Testis (tissue), 2 donors: ENCODE measurements at regions not wholly inside any gene's neighbourhood (a gene's known extent, or its start where the extent isn't known, plus 50 kb on each side); places are given as distances from the start of the nearest gene placed in this dataset.
"Not testable (repeated sequence)": the region's sequence is repeated elsewhere in the genome, so short reads cannot be mapped to it uniquely, and the experiment has no call there.

Experiments used
- DNase-seq: peaks from one replicate; pipeline ENCODE4 v3.0.0-alpha.2; 2019
- H3K27ac ChIP-seq, 2 donors: fragments of 200-600 bp; sonication (generic); one replicate each; pipeline ENCODE4 v1.5.1; 2019
- H3K27me3 ChIP-seq: fragments of 200-600 bp; sonication (generic); one replicate; pipeline ENCODE4 v1.5.1; 2019
- H3K36me3 ChIP-seq: fragments of 200-600 bp; sonication (generic); one replicate; pipeline ENCODE4 v1.5.1; 2017; ENCODE audit warnings: low read depth; ENCODE audit errors: missing control alignments
- H3K4me1 ChIP-seq: fragments of 200-600 bp; sonication (generic); one replicate; pipeline ENCODE4 v1.5.1; 2019
- H3K4me3 ChIP-seq, 2 donors: fragments of 200-600 bp; sonication (generic); one replicate each; pipeline ENCODE4 v1.5.1; 2017 to 2019
- H3K9me3 ChIP-seq: fragments of 200-600 bp; sonication (generic); one replicate; pipeline ENCODE4 v1.5.1; 2017
- POLR2A ChIP-seq: fragments of 450-650 bp; IDR thresholded peaks from one replicate; pipeline ENCODE4 v1.6.1; 2017; ENCODE audit warnings: antibody characterized with exemption, mild to moderate bottlenecking, moderate library complexity
- WGBS, 2 donors: methylation state at CpG; one replicate each; pipeline ENCODE4 v1.1.5; 2018; 5-methylcytosine and 5-hydroxymethylcytosine counted together
- intact Hi-C: fragments of 100-400 bp; cut with DNase I; formaldehyde crosslinking; loops from one replicate; pipeline ENCODE4 v1.15.1; 2023; ENCODE audit warnings: low total_unique reads
- TF ChIP-seq, protein P1 (sequence below), 3 experiments: fragments of 450-650 bp in 2 of 3; fragments of 200-600 bp in 1 of 3; sonication (generic) in 1 of 3; IDR thresholded peaks; one replicate each; pipeline ENCODE4 v1.5.1; 2016 to 2019; ENCODE audit warnings: antibody characterized with exemption in 3 of 3, mild to moderate bottlenecking in 2 of 3, moderate library complexity in 1 of 3

DNA sequence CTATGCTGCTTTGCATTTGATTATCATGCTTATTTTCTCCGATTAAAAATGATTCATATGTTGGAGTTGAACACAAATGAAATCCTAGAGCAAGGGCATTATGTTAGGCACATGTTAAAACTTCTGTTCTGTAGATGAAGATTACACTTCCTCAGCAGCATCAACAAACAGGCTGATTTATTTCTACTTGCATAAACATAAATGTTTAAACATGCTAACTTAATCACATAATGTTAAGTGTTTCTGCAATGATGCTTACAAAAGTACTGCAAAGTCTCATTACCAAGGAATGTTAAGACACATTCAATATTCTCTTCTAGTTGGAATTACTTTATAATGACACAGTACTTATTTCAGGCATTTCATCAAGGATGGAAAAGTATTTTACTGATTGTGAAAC, 770.8 kb downstream of the ANKRD7 start:
- no peaks in the 10 kb centered on the region for H3K4me1 ChIP-seq
- no peaks in the 10 kb centered on the region for H3K9me3 ChIP-seq
- no peak for DNase-seq
- 21 to 52% methylated on average over 1 of the region's 1 CpG for WGBS, 2 donors
- H3K4me3 ChIP-seq = no peak overlapping the region
- intact Hi-C loops = no loop called here
- no peak overlapping the region for H3K27ac ChIP-seq
- no peaks in the 10 kb centered on the region for H3K36me3 ChIP-seq
- no peak for TF ChIP-seq POLR2A
- TF ChIP-seq, protein P1, sequence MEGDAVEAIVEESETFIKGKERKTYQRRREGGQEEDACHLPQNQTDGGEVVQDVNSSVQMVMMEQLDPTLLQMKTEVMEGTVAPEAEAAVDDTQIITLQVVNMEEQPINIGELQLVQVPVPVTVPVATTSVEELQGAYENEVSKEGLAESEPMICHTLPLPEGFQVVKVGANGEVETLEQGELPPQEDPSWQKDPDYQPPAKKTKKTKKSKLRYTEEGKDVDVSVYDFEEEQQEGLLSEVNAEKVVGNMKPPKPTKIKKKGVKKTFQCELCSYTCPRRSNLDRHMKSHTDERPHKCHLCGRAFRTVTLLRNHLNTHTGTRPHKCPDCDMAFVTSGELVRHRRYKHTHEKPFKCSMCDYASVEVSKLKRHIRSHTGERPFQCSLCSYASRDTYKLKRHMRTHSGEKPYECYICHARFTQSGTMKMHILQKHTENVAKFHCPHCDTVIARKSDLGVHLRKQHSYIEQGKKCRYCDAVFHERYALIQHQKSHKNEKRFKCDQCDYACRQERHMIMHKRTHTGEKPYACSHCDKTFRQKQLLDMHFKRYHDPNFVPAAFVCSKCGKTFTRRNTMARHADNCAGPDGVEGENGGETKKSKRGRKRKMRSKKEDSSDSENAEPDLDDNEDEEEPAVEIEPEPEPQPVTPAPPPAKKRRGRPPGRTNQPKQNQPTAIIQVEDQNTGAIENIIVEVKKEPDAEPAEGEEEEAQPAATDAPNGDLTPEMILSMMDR (IDR thresholded peaks at IDR 0.05) = no peak
- no peaks in the 10 kb centered on the region for H3K27me3 ChIP-seq

GRCh38 chr7:119007236-119007635, 782.7 kb downstream of the ANKRD7 start:
- Histone ChIP-seq H3K27ac (no peak overlapping the region), H3K27me3 (no peaks in the 10 kb centered on the region), H3K4me1 (no peaks in the 10 kb centered on the region), H3K4me3 (no peak overlapping the region), H3K9me3 (no peaks in the 10 kb centered on the region), H3K36me3 (no peaks in the 10 kb centered on the region)
- no peak for DNase-seq
- TF ChIP-seq POLR2A = no peak
- intact Hi-C loops = no loop called here

DNA sequence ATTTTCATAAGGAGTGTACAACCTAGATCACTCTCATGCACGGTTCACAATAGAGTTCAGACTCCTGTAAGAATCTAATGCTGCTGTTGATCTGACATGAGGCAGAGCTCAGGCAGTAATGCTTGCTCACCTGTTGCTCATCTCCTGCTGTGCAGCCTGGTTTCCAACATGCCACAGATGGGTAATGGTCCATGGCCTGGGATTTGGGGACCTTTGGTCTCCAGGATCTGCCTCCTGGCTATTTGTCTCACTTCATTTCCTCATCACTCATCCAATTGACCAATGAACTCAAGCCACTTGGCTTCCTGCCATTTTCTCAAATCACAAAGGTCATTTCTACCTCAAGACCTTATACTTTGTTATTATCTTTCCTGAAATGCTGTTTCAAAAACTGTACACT, 786.1 kb downstream of the ANKRD7 start:
- 88 to 94% methylated on average over 1 of the region's 1 CpG for WGBS, 2 donors
- intact Hi-C loops = no loop called here
- H3K27ac ChIP-seq = no peak overlapping the region
- no peaks in the 10 kb centered on the region for H3K9me3 ChIP-seq
- no peaks in the 10 kb centered on the region for H3K4me1 ChIP-seq
- no peak for TF ChIP-seq POLR2A
- TF ChIP-seq, protein P1 (IDR thresholded peaks at IDR 0.05) = no peak
- no peaks in the 10 kb centered on the region for H3K36me3 ChIP-seq
- no peak for DNase-seq
- H3K27me3 ChIP-seq = no peaks in the 10 kb centered on the region
- no peak overlapping the region for H3K4me3 ChIP-seq

GRCh38 chr7:119026391-119026790, 801.9 kb downstream of the ANKRD7 start:
- TF ChIP-seq POLR2A = no peak
- Histone ChIP-seq H3K27me3 (no peaks in the 10 kb centered on the region), H3K4me3 (no peak overlapping the region), H3K4me1 (no peaks in the 10 kb centered on the region), H3K36me3 (no peaks in the 10 kb centered on the region), H3K27ac (no peak overlapping the region), H3K9me3 (no peaks in the 10 kb centered on the region)
- DNase-seq = no peak
- intact Hi-C loops = no loop called here
- 81 to 89% methylated on average over 2 of the region's 2 CpGs for WGBS, 2 donors

GRCh38 chr7:119028736-119029135, 804.2 kb downstream of the ANKRD7 start:
- no peaks in the 10 kb centered on the region for H3K36me3 ChIP-seq
- no peak overlapping the region for H3K27ac ChIP-seq
- intact Hi-C loops = no loop called here
- H3K9me3 ChIP-seq = no peaks in the 10 kb centered on the region
- no peak overlapping the region for H3K4me3 ChIP-seq
- no peak for DNase-seq
- TF ChIP-seq, protein P1 (IDR thresholded peaks at IDR 0.05) = no peak
- TF ChIP-seq POLR2A = no peak
- H3K27me3 ChIP-seq = no peaks in the 10 kb centered on the region
- H3K4me1 ChIP-seq = no peaks in the 10 kb centered on the region
- WGBS, 2 donors = 67 to 71% methylated on average over 1 of the region's 1 CpG

- H3K4me1 ChIP-seq, H3K4me3 ChIP-seq, intact Hi-C loops, H3K27me3 ChIP-seq, DNase-seq, H3K9me3 ChIP-seq, H3K36me3 ChIP-seq, H3K27ac ChIP-seq: not testable (repeated sequence)
- WGBS, 2 donors = 92 to 95% methylated on average over 4 of the region's 4 CpGs
Measured at GRCh38 chr7:119032136-119032535, 807.6 kb downstream of the ANKRD7 start.
